Endodermal cell (in vitro differentiated cells): ENCODE measurements at regions not wholly inside any gene's neighbourhood (a gene's known extent, or its start where the extent isn't known, plus 50 kb on each side); places are given as distances from the start of the nearest gene placed in this dataset.

Experiments
- DNase-seq: peaks from one replicate; pipeline ENCODE4 v3.0.0-alpha.2; 2017
- H3K27ac ChIP-seq: 2 replicates; pipeline ENCODE4 v1.5.1; 2013; ENCODE audit warnings: mild to moderate bottlenecking, low read depth, low read length, moderate library complexity
- H3K27me3 ChIP-seq: 2 replicates; pipeline ENCODE4 v1.6.1; 2013; ENCODE audit warnings: mild to moderate bottlenecking, low read length, moderate library complexity; ENCODE audit not compliant: insufficient read depth, control insufficient read depth, poor library complexity, severe bottlenecking
- H3K36me3 ChIP-seq: 2 replicates; pipeline ENCODE4 v1.7.0; 2013; ENCODE audit warnings: mild to moderate bottlenecking, low read length, moderate library complexity; ENCODE audit not compliant: control insufficient read depth, insufficient read depth
- H3K4me1 ChIP-seq: one replicate; pipeline ENCODE4 v1.7.0; 2013; ENCODE audit warnings: low read length; ENCODE audit not compliant: control insufficient read depth, insufficient read depth
- H3K4me3 ChIP-seq: 2 replicates; pipeline ENCODE4 v1.5.1; 2013; ENCODE audit warnings: mild to moderate bottlenecking, low read length, moderate library complexity
- H3K9ac ChIP-seq: 2 replicates; pipeline ENCODE4 v1.6.1; 2013; ENCODE audit warnings: mild to moderate bottlenecking, low read length, moderate library complexity; ENCODE audit not compliant: poor library complexity, severe bottlenecking; ENCODE audit errors: extremely low read depth
- H3K9me3 ChIP-seq: 2 replicates; pipeline ENCODE4 v1.6.1; 2013; ENCODE audit warnings: mild to moderate bottlenecking, low read length, moderate library complexity; ENCODE audit not compliant: control insufficient read depth
- H3K27ac Mint-ChIP-seq: 2 replicates; pipeline ENCODE4 v1.8.0; 2020; ENCODE audit warnings: mixed read lengths
- H3K27me3 Mint-ChIP-seq: 2 replicates; pipeline ENCODE4 v1.8.0; 2021; ENCODE audit warnings: mild to moderate bottlenecking, mixed read lengths; ENCODE audit not compliant: insufficient read depth
- H3K36me3 Mint-ChIP-seq: 2 replicates; pipeline ENCODE4 v1.8.0; 2020; ENCODE audit warnings: low read depth, mixed read lengths
- H3K4me1 Mint-ChIP-seq: 2 replicates; pipeline ENCODE4 v1.8.0; 2020; ENCODE audit warnings: mixed read lengths
- H3K4me3 Mint-ChIP-seq: 2 replicates; pipeline ENCODE4 v1.8.0; 2020; ENCODE audit warnings: mild to moderate bottlenecking, moderate library complexity, mixed read lengths
- H3K9me3 Mint-ChIP-seq: 2 replicates; pipeline ENCODE4 v1.8.0; 2020; ENCODE audit warnings: mild to moderate bottlenecking, mixed read lengths
- WGBS, 2 experiments: methylation state at CpG; one replicate each; pipeline versions ENCODE4 v1.1.5 to v1.1.7; 2013; ENCODE audit warnings: missing lambda C conversion rate in 2 of 2, mixed read lengths in 1 of 2; ENCODE audit not compliant: insufficient coverage in 1 of 2, insufficient read length in 1 of 2; 5-methylcytosine and 5-hydroxymethylcytosine counted together
- TF ChIP-seq, protein P1 (sequence below): fragments of 200-600 bp; sonication (generic); conservative IDR thresholded peaks from 2 replicates; pipeline ENCODE4 v1.5.0; 2021; ENCODE audit warnings: antibody characterized with exemption, mild to moderate bottlenecking

DNA sequence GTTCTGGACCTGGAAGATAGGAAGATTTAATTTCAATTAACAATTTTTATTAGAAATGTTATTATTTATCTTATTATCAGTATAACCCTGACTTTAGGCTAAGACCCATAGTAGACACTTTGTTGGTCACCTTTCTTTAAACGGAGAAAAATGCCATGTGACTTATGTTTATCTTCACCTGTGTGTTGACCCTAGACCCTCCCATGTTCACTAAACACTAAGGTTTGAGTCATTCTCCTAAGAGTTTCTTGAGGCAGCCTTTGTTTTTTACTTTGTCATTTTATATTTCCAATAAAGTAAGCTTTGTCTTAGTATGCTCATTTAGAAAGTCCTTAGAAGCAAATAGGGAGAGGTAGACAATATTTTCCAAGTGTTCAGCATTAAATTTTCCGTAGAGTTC lies 771.7 kb downstream of the METTL15 start:
- H3K4me1 Mint-ChIP-seq, result no peaks in the 10 kb centered on the region
- WGBS, 2 experiments, result 83 to 87% methylated on average over 1 to 2 of the region's 2 CpGs
- TF ChIP-seq, protein P1, sequence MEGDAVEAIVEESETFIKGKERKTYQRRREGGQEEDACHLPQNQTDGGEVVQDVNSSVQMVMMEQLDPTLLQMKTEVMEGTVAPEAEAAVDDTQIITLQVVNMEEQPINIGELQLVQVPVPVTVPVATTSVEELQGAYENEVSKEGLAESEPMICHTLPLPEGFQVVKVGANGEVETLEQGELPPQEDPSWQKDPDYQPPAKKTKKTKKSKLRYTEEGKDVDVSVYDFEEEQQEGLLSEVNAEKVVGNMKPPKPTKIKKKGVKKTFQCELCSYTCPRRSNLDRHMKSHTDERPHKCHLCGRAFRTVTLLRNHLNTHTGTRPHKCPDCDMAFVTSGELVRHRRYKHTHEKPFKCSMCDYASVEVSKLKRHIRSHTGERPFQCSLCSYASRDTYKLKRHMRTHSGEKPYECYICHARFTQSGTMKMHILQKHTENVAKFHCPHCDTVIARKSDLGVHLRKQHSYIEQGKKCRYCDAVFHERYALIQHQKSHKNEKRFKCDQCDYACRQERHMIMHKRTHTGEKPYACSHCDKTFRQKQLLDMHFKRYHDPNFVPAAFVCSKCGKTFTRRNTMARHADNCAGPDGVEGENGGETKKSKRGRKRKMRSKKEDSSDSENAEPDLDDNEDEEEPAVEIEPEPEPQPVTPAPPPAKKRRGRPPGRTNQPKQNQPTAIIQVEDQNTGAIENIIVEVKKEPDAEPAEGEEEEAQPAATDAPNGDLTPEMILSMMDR, result no peak
- H3K4me3 ChIP-seq, result no peak overlapping the region
- H3K9me3 ChIP-seq, result peaks cover 2% of the 10 kb centered on the region
- H3K27me3 ChIP-seq, result no peaks in the 10 kb centered on the region
- no peak overlapping the region for H3K27ac ChIP-seq
- H3K9ac ChIP-seq, result no peak overlapping the region
- peaks cover 7% of the 10 kb centered on the region for H3K9me3 Mint-ChIP-seq
- no peaks in the 10 kb centered on the region for H3K27me3 Mint-ChIP-seq
- H3K4me3 Mint-ChIP-seq, result no peak overlapping the region
- no peaks in the 10 kb centered on the region for H3K36me3 ChIP-seq
- H3K4me1 ChIP-seq, result no peaks in the 10 kb centered on the region
- no peaks in the 10 kb centered on the region for H3K36me3 Mint-ChIP-seq
- no peak for DNase-seq
- H3K27ac Mint-ChIP-seq, result no peak overlapping the region

DNA sequence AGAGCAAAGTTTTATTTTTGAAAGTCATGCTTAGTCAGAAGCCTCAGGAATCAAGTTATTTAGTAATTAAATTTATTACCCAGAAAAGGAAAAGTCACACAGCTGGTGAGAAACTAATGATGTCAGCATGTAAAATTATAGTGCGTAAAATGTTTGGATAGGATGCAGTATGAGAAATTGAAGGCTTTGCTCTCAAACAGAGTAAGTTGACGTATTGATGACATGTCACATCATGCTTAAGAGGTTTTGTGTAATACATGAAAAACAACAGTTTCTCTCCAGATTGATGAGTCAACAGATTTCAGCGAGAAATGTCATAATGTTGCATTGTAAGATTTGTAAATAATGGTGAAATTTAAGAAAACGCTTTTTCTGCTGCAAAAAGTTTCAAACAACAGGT lies 769.8 kb downstream of the METTL15 start:
- Mint-ChIP-seq H3K27ac (no peak overlapping the region), H3K4me1 (no peaks in the 10 kb centered on the region), H3K36me3 (no peaks in the 10 kb centered on the region), H3K4me3 (no peak overlapping the region), H3K9me3 (peaks cover 3% of the 10 kb centered on the region), H3K27me3 (no peaks in the 10 kb centered on the region)
- Histone ChIP-seq H3K4me1 (no peaks in the 10 kb centered on the region), H3K9me3 (no peaks in the 10 kb centered on the region), H3K36me3 (no peaks in the 10 kb centered on the region), H3K27ac (no peak overlapping the region), H3K4me3 (no peak overlapping the region), H3K27me3 (no peaks in the 10 kb centered on the region), H3K9ac (no peak overlapping the region)
- DNase-seq, result no peak
- WGBS, 2 experiments, result 95% methylated on average over 4 of the region's 4 CpGs
- TF ChIP-seq, protein P1, result no peak

DNA sequence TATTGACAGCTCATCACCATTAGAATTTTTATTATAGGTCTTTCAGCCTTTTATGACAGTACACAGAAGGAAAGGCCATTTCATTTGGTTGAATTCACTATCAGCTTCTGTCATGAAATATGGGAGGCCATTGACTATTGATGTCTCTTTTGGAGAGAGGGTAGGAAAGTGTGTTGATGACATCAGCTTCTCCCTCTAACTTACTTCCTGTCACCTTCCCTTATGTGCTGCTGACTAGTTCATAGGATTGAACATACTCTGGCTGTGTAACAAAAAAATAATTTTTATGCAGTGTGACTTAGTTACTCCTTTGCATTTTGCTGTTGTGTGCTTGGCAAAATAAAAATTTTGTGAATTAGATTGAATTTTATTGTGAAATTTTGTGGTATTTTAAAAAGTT lies 769.2 kb downstream of the METTL15 start:
- H3K4me1 ChIP-seq, result no peaks in the 10 kb centered on the region
- Mint-ChIP-seq H3K4me1 (no peaks in the 10 kb centered on the region), H3K27me3 (no peaks in the 10 kb centered on the region), H3K36me3 (no peaks in the 10 kb centered on the region), H3K4me3 (no peak overlapping the region), H3K9me3 (peaks cover 3% of the 10 kb centered on the region), H3K27ac (no peak overlapping the region)
- H3K9ac ChIP-seq, result no peak overlapping the region
- no peaks in the 10 kb centered on the region for H3K36me3 ChIP-seq
- no peak for DNase-seq
- no peaks in the 10 kb centered on the region for H3K27me3 ChIP-seq
- H3K4me3 ChIP-seq, result no peak overlapping the region
- TF ChIP-seq, protein P1, result no peak
- H3K27ac ChIP-seq, result no peak overlapping the region
- no peaks in the 10 kb centered on the region for H3K9me3 ChIP-seq
